Tibial nerve (tissue), 4 donors: ENCODE measurements at regions not wholly inside any gene's neighbourhood (a gene's known extent, or its start where the extent isn't known, plus 50 kb on each side); places are given as distances from the start of the nearest gene placed in this dataset.
A peak's percentile ranks its signal among the peaks of the same experiment; 100 is the strongest.

Experiments used
- DNase-seq, 2 donors: peaks; one replicate each; pipeline ENCODE4 v3.0.0-alpha.2; 2019; ENCODE audit warnings: low spot score in 2 of 2
- H3K27ac ChIP-seq, 4 donors: fragments of 200-600 bp; sonication (generic) in 3 of 4; one replicate each; pipeline ENCODE4 v1.5.1; 2017 to 2019; ENCODE audit warnings: mild to moderate bottlenecking in 1 of 4
- H3K27me3 ChIP-seq, 2 donors: fragments of 200-600 bp; sonication (generic) in 1 of 2; one replicate each; pipeline versions ENCODE4 v1.5.1 to v1.6.0; 2017 to 2019
- H3K36me3 ChIP-seq, 3 donors: fragments of 200-600 bp; sonication (generic); one replicate each; pipeline ENCODE4 v1.5.1; 2018 to 2019
- H3K4me1 ChIP-seq, 4 donors: fragments of 200-600 bp; sonication (generic) in 3 of 4; one replicate each; pipeline ENCODE4 v1.5.1; 2017 to 2019
- H3K4me3 ChIP-seq, 4 donors: fragments of 200-600 bp; sonication (generic) in 3 of 4; one replicate each; pipeline ENCODE4 v1.5.1; 2017 to 2019; ENCODE audit warnings: mild to moderate bottlenecking in 1 of 4, moderate library complexity in 1 of 4
- H3K9me3 ChIP-seq, 4 donors: fragments of 200-600 bp; sonication (generic) in 3 of 4; one replicate each; pipeline ENCODE4 v1.5.1; 2017 to 2019
- EP300 ChIP-seq, 2 donors: sonication (generic); formaldehyde crosslinking; IDR thresholded peaks; one replicate each; pipeline ENCODE4 v1.6.1; 2017; ENCODE audit warnings: antibody characterized with exemption in 2 of 2, mild to moderate bottlenecking in 1 of 2
- POLR2A ChIP-seq, 2 donors: fragments of 450-650 bp; IDR thresholded peaks; one replicate each; pipeline ENCODE4 v1.6.1; 2017; ENCODE audit warnings: antibody characterized with exemption in 2 of 2, mild to moderate bottlenecking in 2 of 2, moderate library complexity in 2 of 2
- WGBS, 2 donors: methylation state at CpG; one replicate each; pipeline ENCODE4 v1.1.5; 2018; 5-methylcytosine and 5-hydroxymethylcytosine counted together
- TF ChIP-seq, protein P1 (sequence below), 5 experiments: fragments of 200-600 bp in 3 of 5; fragments of 450-650 bp in 2 of 5; sonication (generic) in 3 of 5; IDR thresholded peaks; one replicate each; pipeline ENCODE4 v1.5.1; 2016 to 2019; ENCODE audit warnings: antibody characterized with exemption in 5 of 5, mild to moderate bottlenecking in 3 of 5, moderate library complexity in 2 of 5

DNA sequence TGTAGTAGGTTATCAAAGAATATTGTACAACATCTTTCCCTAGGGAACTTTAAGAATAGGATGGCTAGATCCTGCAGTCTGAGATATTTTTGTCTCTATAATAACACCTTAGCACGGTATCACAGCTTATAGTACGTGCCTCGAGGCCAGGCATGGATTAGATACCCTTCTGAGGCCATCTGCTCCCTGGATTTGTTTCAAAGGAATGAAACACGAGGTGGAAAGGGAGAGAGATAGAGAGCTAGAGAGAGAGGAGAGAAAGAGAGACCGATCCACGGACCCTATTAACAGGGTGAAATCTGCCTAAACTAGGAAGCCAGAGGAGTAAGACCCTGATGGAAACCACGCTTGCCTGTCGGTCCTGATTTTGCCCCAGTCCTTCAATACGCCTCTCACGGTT, 92.5 kb downstream of the CD83 start:
- Histone ChIP-seq H3K4me3 (no peak overlapping the region), H3K9me3 (no peaks in the 10 kb centered on the region), H3K27me3 (no peaks in the 10 kb centered on the region), H3K36me3 (no peaks in the 10 kb centered on the region), H3K27ac (peak overlapping the region in 2 of 4 donors; percentile 17 to 90), H3K4me1 (peaks cover 4 to 17% (median 9%) of the 10 kb centered on the region in 4 donors)
- no peak for DNase-seq
- 74 to 78% methylated on average over 10 of the region's 10 CpGs for WGBS, 2 donors
- TF ChIP-seq, protein P1, sequence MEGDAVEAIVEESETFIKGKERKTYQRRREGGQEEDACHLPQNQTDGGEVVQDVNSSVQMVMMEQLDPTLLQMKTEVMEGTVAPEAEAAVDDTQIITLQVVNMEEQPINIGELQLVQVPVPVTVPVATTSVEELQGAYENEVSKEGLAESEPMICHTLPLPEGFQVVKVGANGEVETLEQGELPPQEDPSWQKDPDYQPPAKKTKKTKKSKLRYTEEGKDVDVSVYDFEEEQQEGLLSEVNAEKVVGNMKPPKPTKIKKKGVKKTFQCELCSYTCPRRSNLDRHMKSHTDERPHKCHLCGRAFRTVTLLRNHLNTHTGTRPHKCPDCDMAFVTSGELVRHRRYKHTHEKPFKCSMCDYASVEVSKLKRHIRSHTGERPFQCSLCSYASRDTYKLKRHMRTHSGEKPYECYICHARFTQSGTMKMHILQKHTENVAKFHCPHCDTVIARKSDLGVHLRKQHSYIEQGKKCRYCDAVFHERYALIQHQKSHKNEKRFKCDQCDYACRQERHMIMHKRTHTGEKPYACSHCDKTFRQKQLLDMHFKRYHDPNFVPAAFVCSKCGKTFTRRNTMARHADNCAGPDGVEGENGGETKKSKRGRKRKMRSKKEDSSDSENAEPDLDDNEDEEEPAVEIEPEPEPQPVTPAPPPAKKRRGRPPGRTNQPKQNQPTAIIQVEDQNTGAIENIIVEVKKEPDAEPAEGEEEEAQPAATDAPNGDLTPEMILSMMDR (IDR thresholded peaks at IDR 0.05) = no peak
- no peak for TF ChIP-seq EP300 (IDR thresholded peaks at IDR 0.05)

DNA sequence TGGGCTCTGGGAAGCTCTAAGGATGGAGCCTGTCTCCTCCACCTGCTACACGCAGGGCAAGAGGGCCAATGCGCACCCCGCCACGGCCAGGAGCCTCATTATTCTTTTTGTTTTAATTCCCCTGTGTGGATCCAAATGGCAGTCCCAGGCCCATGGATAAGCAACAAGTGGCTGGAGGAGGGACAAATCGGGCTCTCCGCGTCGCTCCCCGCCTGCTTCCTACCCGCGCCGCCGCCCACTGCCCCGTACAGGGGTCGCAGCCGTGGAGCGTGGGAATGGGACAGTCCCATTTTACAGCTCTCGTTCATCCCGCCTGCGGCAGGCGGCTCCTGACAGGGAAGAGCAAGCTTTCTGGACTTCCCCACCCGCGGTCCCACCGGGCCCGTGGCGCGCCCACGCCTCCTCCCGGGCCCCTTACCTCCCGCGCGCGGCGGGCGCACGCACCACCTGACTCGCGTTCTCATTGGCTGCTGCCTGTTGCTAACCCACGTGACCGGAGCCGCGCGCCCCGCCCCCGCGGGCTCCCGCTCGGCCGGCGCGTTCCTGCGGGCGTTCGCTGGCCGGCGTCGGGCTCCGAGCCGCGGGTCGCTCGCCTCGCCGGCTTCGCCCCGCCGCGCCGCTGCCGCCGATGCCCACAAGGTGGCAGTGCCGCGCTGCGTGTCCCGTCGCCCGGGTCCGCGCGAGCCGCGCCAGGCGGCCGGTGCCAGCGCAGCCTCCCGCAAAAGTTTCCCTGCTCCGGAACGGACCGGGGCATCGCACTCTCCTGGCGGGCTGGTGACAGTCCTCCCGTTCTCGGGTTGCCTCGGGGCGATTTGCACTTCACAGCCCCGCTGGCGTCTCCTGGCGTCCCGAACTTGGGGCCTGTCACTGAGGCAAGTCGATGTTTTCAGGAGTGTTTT, 93.3 kb downstream of the CD83 start:
- WGBS, 2 donors = 2 to 3% methylated on average over 33 to 69 of the region's 100 CpGs
- peak overlapping the region; percentile 76 to 90 (median 78) for H3K27ac ChIP-seq

DNA sequence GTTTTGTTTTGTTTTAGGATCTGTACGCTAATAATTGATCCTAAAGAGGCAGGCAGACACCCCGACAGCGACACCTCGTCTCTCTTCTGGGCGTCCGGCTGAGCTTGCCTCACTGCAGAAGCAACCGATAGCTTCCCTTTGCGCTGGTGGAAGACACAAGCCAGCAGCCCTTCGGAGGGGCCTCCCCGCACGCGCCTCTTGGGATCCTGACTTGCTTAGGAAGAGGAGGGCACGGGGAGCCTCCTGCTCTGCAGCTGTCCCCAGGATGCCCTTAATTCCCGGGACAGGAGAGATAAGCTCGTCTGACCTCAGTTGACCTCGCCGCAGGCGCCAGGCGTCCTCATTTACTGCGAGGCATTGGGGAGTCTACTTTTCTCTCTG, 94.0 kb downstream of the CD83 start:
- H3K4me3 ChIP-seq = peak overlapping the region; percentile 50 to 82 (median 60)
- no peak for TF ChIP-seq EP300 (IDR thresholded peaks at IDR 0.05)
- TF ChIP-seq, protein P1 (IDR thresholded peaks at IDR 0.05) = no peak
- TF ChIP-seq POLR2A (IDR thresholded peaks at IDR 0.05) = no peak
- H3K27me3 ChIP-seq = no peaks in the 10 kb centered on the region
- peak overlapping the region in 3 of 4 donors; percentile 66 to 90 (median 71) for H3K27ac ChIP-seq
- DNase-seq = peak in 1 of 2 donors; percentile 32
- H3K9me3 ChIP-seq = no peaks in the 10 kb centered on the region
- WGBS, 2 donors = 10 to 11% methylated on average over 17 to 20 of the region's 20 CpGs
- peaks cover 4 to 17% (median 9%) of the 10 kb centered on the region in 4 donors for H3K4me1 ChIP-seq
- H3K36me3 ChIP-seq = no peaks in the 10 kb centered on the region

More for the DNA sequence above, 93.3 kb downstream of the CD83 start:
- Histone ChIP-seq H3K9me3 (no peaks in the 10 kb centered on the region), H3K4me1 (peaks cover 4 to 17% (median 9%) of the 10 kb centered on the region in 4 donors), H3K27me3 (no peaks in the 10 kb centered on the region), H3K4me3 (peak overlapping the region; percentile 60 to 82 (median 72)), H3K36me3 (no peaks in the 10 kb centered on the region)
- TF ChIP-seq POLR2A (IDR thresholded peaks at IDR 0.05) (peak in 1 of 2 donors; percentile 57), EP300 (IDR thresholded peaks at IDR 0.05) (peak in 1 of 2 donors; percentile 55)
- TF ChIP-seq, protein P1 (IDR thresholded peaks at IDR 0.05) = peak; percentile 64 to 99 (median 98)
- peak; percentile 76 to 79 for DNase-seq

DNA sequence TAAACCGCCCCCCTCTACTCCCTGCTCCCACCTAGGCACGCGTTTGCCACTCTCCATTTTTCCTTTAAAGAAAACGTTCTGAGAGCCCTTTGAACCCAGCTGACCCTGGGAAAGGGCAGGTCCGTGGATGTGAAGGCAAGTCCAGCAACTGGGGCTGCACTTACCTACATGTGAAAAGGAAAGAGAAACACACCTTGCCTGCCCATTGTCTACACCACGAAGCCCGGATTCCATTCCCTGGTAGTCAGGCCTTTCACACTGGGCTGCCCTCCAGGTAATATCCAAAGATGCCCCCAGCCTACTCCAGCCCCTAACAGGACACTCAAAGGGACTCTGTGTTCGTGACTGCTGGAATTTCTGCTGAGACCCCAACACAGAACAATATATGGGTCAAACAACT, 94.4 kb downstream of the CD83 start:
- no peak overlapping the region for H3K27ac ChIP-seq
- 68 to 69% methylated on average over 8 of the region's 8 CpGs for WGBS, 2 donors

More for the DNA sequence above, 94.4 kb downstream of the CD83 start:
- DNase-seq = no peak
- Histone ChIP-seq H3K4me3 (peak overlapping the region in 2 of 4 donors; percentile 50 to 82), H3K36me3 (no peaks in the 10 kb centered on the region), H3K27me3 (no peaks in the 10 kb centered on the region), H3K9me3 (no peaks in the 10 kb centered on the region), H3K4me1 (peaks cover 4 to 17% (median 9%) of the 10 kb centered on the region in 4 donors)
- TF ChIP-seq, protein P1 (IDR thresholded peaks at IDR 0.05) = no peak
- TF ChIP-seq EP300 (IDR thresholded peaks at IDR 0.05) (no peak), POLR2A (IDR thresholded peaks at IDR 0.05) (no peak)
